Panc1 (cell line): ENCODE measurements at regions not wholly inside any gene's neighbourhood (a gene's known extent, or its start where the extent isn't known, plus 50 kb on each side); places are given as distances from the start of the nearest gene placed in this dataset.

Experiments
- POLR2AphosphoS5 ChIP-seq: IDR thresholded peaks from 2 replicates; pipeline ENCODE4 v1.6.1; 2012; ENCODE audit warnings: mild to moderate bottlenecking, low read depth, low read length, moderate library complexity
- SIN3A ChIP-seq: IDR thresholded peaks from 2 replicates; pipeline ENCODE4 v1.6.1; 2012; ENCODE audit warnings: low read depth, mild to moderate bottlenecking, low read length, moderate library complexity, borderline replicate concordance; ENCODE audit not compliant: insufficient read depth
- TF ChIP-seq, protein P1 (sequence below): fragments of 450-650 bp; IDR thresholded peaks from 2 replicates; pipeline ENCODE4 v1.5.1; 2017; ENCODE audit warnings: mild to moderate bottlenecking
- TF ChIP-seq, protein P2 (sequence below), 2 experiments: IDR thresholded peaks; 2 replicates each; pipeline ENCODE4 v1.6.1; 2011 to 2012; ENCODE audit warnings: low read depth in 2 of 2, control low read depth in 1 of 2, low read length in 1 of 2, mild to moderate bottlenecking in 1 of 2, moderate library complexity in 1 of 2; ENCODE audit not compliant: insufficient read depth in 1 of 2

DNA sequence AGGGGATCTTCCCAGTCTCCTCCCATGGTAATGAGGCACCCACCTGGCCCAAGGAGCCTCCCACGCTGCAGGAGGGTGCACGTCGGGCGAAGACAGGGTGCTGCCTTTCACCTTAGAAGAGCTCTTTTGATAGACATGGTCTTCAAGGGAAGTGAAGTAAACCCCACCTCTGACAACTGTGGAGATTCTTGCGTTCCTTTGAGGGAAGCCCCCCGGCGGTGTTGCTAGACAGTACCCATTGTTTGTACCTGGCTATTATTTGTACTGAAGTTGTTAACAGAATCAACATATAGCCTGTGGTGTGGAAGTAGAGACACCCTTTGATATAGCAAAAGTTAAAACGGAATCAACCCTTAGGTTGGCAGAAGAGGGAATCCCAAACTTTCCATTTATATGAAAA, 648.0 kb downstream of the GALR1 start:
- TF ChIP-seq, protein P1, sequence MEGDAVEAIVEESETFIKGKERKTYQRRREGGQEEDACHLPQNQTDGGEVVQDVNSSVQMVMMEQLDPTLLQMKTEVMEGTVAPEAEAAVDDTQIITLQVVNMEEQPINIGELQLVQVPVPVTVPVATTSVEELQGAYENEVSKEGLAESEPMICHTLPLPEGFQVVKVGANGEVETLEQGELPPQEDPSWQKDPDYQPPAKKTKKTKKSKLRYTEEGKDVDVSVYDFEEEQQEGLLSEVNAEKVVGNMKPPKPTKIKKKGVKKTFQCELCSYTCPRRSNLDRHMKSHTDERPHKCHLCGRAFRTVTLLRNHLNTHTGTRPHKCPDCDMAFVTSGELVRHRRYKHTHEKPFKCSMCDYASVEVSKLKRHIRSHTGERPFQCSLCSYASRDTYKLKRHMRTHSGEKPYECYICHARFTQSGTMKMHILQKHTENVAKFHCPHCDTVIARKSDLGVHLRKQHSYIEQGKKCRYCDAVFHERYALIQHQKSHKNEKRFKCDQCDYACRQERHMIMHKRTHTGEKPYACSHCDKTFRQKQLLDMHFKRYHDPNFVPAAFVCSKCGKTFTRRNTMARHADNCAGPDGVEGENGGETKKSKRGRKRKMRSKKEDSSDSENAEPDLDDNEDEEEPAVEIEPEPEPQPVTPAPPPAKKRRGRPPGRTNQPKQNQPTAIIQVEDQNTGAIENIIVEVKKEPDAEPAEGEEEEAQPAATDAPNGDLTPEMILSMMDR: no peak
- TF ChIP-seq POLR2AphosphoS5: no peak
- TF ChIP-seq, protein P2, sequence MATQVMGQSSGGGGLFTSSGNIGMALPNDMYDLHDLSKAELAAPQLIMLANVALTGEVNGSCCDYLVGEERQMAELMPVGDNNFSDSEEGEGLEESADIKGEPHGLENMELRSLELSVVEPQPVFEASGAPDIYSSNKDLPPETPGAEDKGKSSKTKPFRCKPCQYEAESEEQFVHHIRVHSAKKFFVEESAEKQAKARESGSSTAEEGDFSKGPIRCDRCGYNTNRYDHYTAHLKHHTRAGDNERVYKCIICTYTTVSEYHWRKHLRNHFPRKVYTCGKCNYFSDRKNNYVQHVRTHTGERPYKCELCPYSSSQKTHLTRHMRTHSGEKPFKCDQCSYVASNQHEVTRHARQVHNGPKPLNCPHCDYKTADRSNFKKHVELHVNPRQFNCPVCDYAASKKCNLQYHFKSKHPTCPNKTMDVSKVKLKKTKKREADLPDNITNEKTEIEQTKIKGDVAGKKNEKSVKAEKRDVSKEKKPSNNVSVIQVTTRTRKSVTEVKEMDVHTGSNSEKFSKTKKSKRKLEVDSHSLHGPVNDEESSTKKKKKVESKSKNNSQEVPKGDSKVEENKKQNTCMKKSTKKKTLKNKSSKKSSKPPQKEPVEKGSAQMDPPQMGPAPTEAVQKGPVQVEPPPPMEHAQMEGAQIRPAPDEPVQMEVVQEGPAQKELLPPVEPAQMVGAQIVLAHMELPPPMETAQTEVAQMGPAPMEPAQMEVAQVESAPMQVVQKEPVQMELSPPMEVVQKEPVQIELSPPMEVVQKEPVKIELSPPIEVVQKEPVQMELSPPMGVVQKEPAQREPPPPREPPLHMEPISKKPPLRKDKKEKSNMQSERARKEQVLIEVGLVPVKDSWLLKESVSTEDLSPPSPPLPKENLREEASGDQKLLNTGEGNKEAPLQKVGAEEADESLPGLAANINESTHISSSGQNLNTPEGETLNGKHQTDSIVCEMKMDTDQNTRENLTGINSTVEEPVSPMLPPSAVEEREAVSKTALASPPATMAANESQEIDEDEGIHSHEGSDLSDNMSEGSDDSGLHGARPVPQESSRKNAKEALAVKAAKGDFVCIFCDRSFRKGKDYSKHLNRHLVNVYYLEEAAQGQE (IDR thresholded peaks at IDR 0.05; ENCODE audit: insufficient read depth in 1 of 2, low read depth in 2 of 2, low read length in 1 of 2): no peak
- TF ChIP-seq SIN3A: no peak
